ENCODE measurements at regions not wholly inside any gene's neighbourhood (a gene's known extent, or its start where the extent isn't known, plus 50 kb on each side); places are given as distances from the start of the nearest gene placed in this dataset.

DNA sequence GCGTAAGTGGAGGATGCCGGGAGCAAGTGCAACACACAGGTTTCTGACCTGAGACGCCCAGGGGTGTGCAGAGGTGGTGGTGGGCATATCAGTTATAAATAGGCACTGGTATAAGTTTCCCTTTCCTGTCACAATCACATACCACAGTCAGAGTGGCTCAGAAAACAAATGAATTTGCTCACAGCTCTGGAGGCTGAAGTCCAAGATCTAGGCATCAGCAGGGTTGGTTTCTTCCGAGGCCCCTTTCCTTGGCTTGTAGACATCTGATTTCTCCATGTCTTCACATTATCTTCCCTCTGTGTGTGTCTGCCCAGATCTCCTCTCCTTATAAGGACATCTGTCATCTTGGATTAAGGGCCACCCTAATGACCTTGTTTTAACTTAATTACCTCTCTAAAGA lies 250.5 kb upstream of the TNRC6C start:
- TF ChIP-seq, protein P1, sequence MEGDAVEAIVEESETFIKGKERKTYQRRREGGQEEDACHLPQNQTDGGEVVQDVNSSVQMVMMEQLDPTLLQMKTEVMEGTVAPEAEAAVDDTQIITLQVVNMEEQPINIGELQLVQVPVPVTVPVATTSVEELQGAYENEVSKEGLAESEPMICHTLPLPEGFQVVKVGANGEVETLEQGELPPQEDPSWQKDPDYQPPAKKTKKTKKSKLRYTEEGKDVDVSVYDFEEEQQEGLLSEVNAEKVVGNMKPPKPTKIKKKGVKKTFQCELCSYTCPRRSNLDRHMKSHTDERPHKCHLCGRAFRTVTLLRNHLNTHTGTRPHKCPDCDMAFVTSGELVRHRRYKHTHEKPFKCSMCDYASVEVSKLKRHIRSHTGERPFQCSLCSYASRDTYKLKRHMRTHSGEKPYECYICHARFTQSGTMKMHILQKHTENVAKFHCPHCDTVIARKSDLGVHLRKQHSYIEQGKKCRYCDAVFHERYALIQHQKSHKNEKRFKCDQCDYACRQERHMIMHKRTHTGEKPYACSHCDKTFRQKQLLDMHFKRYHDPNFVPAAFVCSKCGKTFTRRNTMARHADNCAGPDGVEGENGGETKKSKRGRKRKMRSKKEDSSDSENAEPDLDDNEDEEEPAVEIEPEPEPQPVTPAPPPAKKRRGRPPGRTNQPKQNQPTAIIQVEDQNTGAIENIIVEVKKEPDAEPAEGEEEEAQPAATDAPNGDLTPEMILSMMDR (IDR thresholded peaks at IDR 0.05; ENCODE audit: low read depth, low read length), result no peak
- TF ChIP-seq EZH2phosphoT487 (IDR thresholded peaks at IDR 0.05; ENCODE audit: low read depth), result no peak

All from OCI-LY3 (cell line).